LNCAP (cell line): ENCODE measurements at regions not wholly inside any gene's neighbourhood (a gene's known extent, or its start where the extent isn't known, plus 50 kb on each side); places are given as distances from the start of the nearest gene placed in this dataset.

Source experiments
- TF ChIP-seq, protein P1 (sequence below): fragments of 450-650 bp; IDR thresholded peaks from 2 replicates; pipeline ENCODE4 v1.5.1; 2017; ENCODE audit warnings: mild to moderate bottlenecking

GRCh38 chr10:44064317-44064716, 320.6 kb downstream of the CXCL12 start:
- TF ChIP-seq, protein P1, sequence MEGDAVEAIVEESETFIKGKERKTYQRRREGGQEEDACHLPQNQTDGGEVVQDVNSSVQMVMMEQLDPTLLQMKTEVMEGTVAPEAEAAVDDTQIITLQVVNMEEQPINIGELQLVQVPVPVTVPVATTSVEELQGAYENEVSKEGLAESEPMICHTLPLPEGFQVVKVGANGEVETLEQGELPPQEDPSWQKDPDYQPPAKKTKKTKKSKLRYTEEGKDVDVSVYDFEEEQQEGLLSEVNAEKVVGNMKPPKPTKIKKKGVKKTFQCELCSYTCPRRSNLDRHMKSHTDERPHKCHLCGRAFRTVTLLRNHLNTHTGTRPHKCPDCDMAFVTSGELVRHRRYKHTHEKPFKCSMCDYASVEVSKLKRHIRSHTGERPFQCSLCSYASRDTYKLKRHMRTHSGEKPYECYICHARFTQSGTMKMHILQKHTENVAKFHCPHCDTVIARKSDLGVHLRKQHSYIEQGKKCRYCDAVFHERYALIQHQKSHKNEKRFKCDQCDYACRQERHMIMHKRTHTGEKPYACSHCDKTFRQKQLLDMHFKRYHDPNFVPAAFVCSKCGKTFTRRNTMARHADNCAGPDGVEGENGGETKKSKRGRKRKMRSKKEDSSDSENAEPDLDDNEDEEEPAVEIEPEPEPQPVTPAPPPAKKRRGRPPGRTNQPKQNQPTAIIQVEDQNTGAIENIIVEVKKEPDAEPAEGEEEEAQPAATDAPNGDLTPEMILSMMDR, result no peak

DNA sequence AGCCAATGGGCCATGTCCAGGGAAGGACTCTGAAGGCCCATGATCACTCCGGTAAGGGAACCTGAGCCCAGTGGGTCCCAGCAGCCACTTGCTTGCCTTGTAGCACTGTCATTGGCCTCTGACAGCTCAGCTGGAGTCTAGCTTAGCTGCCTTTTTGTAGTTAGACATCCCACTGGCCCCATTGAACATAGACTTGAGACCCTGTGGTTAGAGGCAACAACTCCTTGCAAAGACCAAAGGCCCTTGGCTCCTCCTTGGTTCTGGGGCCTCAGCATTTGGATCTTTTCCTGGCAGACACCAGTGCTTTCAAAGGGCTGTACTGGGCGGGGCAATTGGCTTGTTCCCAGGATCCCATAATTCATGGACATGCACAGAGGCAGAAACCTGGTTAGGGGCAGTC, 321.2 kb downstream of the CXCL12 start:
- TF ChIP-seq, protein P1, result no peak

DNA sequence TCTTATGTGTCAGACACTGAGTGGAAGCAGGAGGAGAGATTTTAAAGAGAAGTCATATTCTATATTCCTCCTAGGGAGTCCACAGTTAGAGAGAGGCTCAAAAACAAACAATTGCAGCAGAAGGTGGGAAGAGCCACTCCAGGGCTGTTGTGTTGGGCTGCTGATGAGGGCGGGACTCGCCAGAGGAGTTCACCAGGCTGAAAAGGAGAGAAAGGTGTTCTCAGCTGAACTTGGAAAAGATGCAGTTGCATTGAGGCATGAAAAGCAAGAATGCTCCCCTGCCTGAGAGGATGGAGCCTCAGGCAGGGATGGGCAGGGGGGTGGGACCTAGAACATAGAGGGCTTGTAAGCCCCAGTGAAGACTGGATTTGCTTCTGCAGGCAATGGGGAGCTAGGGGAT, 324.2 kb downstream of the CXCL12 start:
- TF ChIP-seq, protein P1, result no peak

- TF ChIP-seq, protein P1, result no peak
Measured at GRCh38 chr10:44060221-44060620, 324.7 kb downstream of the CXCL12 start.

- TF ChIP-seq, protein P1, result no peak
Measured at GRCh38 chr10:44058259-44058658, 326.6 kb downstream of the CXCL12 start.

DNA sequence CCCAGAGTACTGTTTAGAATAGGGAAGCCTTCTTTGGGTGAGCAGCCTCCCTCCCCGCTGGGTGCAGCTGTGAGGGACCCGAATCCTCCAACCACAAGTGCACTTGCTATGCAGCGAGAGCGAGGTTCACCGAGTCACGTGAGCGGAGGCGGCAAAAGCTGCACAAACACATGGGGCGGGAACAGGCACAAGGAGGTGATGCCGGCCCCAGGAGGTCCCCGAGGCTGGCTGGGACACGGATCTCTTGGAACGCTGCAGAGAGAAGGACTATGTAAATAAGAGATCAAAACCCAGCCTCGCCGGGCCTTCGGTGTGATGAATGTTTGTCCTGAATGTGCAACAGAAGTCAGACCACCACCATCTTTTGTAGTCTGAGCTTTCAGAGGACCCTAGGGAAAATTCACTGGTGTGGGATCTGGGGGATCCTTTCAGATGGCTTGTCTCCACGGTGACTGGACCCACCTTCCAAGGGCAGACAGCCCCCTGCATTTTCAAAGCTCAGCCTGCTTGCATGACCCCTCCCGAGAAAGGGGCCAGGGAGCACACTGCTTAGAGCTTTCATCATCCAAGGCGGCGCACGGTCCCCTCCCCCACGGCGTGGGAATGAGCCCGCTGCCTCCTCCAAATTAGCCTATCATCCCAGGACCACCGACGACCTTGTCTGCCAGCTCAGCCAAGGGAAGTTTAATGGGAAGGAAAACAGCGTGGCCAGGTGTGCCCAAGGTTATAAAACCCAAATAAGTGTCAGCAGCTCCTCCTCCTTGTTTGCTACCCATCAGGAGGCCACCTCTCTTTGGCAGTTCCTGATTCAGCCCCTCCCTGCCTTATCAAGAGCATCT, 327.7 kb downstream of the CXCL12 start:
- TF ChIP-seq, protein P1, result no peak

DNA sequence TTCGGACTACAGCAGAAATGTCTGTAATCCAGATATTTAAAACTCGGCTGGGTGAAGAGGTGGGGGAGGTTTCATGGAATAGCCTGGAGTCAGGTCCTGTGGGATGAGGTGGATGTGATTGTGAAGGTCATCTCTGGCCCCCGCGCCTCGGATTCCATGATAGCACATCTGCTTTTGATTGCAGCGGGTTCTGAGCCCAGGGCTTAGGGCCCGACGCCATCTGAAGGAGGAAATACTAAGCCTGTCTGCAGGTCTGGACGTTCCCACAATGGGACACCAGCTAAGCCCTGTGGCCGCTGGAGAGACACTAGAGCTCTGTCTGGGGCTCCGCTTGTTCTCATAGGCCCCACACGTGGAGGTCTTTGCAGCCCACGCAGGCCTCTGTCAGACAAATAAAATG, 328.7 kb downstream of the CXCL12 start:
- TF ChIP-seq, protein P1, result no peak
